ENCODE measurements at regions not wholly inside any gene's neighbourhood (a gene's known extent, or its start where the extent isn't known, plus 50 kb on each side); places are given as distances from the start of the nearest gene placed in this dataset.

- Histone ChIP-seq H4K8ac (ENCODE audit: extremely low read depth, insufficient read depth, low read length) (no peak overlapping the region), H3K23me2 (ENCODE audit: low read depth, low read length) (no peaks in the 10 kb centered on the region), H3K27me3 (replicated peaks in 1 of 4; ENCODE audit: control insufficient read depth in 3 of 4, extremely low read depth in 1 of 4, insufficient read depth in 3 of 4, low read length in 3 of 4) (peaks cover 2 to 4% (median 3%) of the 10 kb centered on the region in 4 experiments; a peak in 4 of 7 replicates), H3K4me3 (ENCODE audit: extremely low read depth in 1 of 4, insufficient read depth in 2 of 4, low read depth in 3 of 4, low read length in 4 of 4) (no peak overlapping the region), H2BK15ac (ENCODE audit: low read length) (no peak overlapping the region), H3K56ac (replicated peaks; ENCODE audit: insufficient read length, low read depth, low read length) (no peak overlapping the region), H3K27ac (ENCODE audit: low read depth, low read length) (no peak overlapping the region), H3K4me1 (replicated peaks in 1 of 4; ENCODE audit: control insufficient read depth in 3 of 4, insufficient read depth in 4 of 4, low read length in 3 of 4) (peaks cover 0 to 9% (median 1%) of the 10 kb centered on the region in 4 experiments; a peak in 3 of 7 replicates), H2AK5ac (ENCODE audit: low read depth, low read length) (no peak overlapping the region), H4K20me1 (replicated peaks in 1 of 2; ENCODE audit: control insufficient read depth in 1 of 2, insufficient read depth in 2 of 2, low read length in 2 of 2) (no peaks in the 10 kb centered on the region), H2BK120ac (replicated peaks; ENCODE audit: low read depth, low read length) (no peak overlapping the region), H3K36me3 (ENCODE audit: control insufficient read depth in 2 of 4, insufficient read depth in 4 of 4, low read length in 3 of 4) (no peaks in the 10 kb centered on the region), H4K91ac (replicated peaks; ENCODE audit: insufficient read length, low read length) (no peak overlapping the region), H2BK5ac (ENCODE audit: low read depth, low read length) (no peak overlapping the region), H3K79me1 (ENCODE audit: low read depth, low read length) (no peaks in the 10 kb centered on the region), H2BK20ac (ENCODE audit: low read length) (no peak overlapping the region), H3K23ac (ENCODE audit: insufficient read length) (no peak overlapping the region), H4K5ac (ENCODE audit: insufficient read length, low read depth, low read length) (no peak overlapping the region), H3K9ac (replicated peaks in 1 of 4; ENCODE audit: extremely low read depth in 1 of 4, low read depth in 3 of 4, low read length in 3 of 4) (no peak overlapping the region), H2BK12ac (ENCODE audit: low read depth, low read length) (no peak overlapping the region), H3K79me2 (ENCODE audit: control insufficient read depth in 1 of 2, insufficient read depth in 2 of 2, low read length in 2 of 2) (no peaks in the 10 kb centered on the region), H3K4ac (replicated peaks; ENCODE audit: insufficient read length, low read depth, low read length) (no peak overlapping the region), H3K4me2 (ENCODE audit: insufficient read depth in 1 of 2, low read depth in 2 of 2, low read length in 2 of 2) (no peak overlapping the region), H3K14ac (ENCODE audit: insufficient read length) (no peak overlapping the region), H3K9me3 (ENCODE audit: insufficient read depth in 2 of 2, low read depth in 1 of 2, low read length in 1 of 2) (no peaks in the 10 kb centered on the region), H3K18ac (ENCODE audit: extremely low read depth, low read length) (no peak overlapping the region), H2AFZ (ENCODE audit: low read length) (no peak overlapping the region)
- CTCF ChIA-PET (ENCODE audit: partially characterized antibody): interaction anchor here (0.6 to 1.2 kb wide), 2 partner anchors 112 to 1030 kb away, joined by 3 to 4 read pairs; no protein-coding TSS in a partner anchor
- WGBS, 2 experiments (ENCODE audit: extremely low coverage in 1 of 2, insufficient coverage in 1 of 2, insufficient read length in 1 of 2, insufficient replicate concordance in 2 of 2, low coverage in 1 of 2, low lambda C conversion rate in 2 of 2, missing lambda C conversion rate in 1 of 2): 58% methylated on average over 5 of the region's 5 CpGs; no CpG with 5 or more reads in 1 of the 2 experiments
- POLR2A ChIA-PET (ENCODE audit: partially characterized antibody): interaction anchor here (0.9 kb wide), 1 partner anchor 21 kb away, joined by 3 read pairs; no protein-coding TSS in a partner anchor
- no peak for TF ChIP-seq SUZ12 (IDR thresholded peaks at IDR 0.05; ENCODE audit: low read length)
- TF ChIP-seq MAFK (IDR thresholded peaks at IDR 0.05; ENCODE audit: low read depth, low read length): no peak
- TF ChIP-seq BRCA1 (IDR thresholded peaks at IDR 0.05; ENCODE audit: low read depth, low read length): no peak
- TF ChIP-seq POU5F1 (IDR thresholded peaks at IDR 0.05; ENCODE audit: low read depth, low read length): no peak
- TF ChIP-seq POLR2AphosphoS5 (IDR thresholded peaks at IDR 0.05; ENCODE audit: low read depth, low read length): no peak
- TF ChIP-seq RXRA (IDR thresholded peaks at IDR 0.05; ENCODE audit: insufficient read depth, low read depth, low read length): no peak
- TF ChIP-seq NANOG (IDR thresholded peaks at IDR 0.05; ENCODE audit: insufficient read depth, low read depth, low read length, poor library complexity, severe bottlenecking): no peak
- no peak for TF ChIP-seq ATF2 (IDR thresholded peaks at IDR 0.05; ENCODE audit: low read length)
- TF ChIP-seq JUN (IDR thresholded peaks at IDR 0.05; ENCODE audit: low read depth, low read length): no peak
- DNase-seq (ENCODE audit: low read depth in 1 of 2, low spot score in 2 of 2): no peak
- FAIRE-seq: no peak
Observed at GRCh38 chr7:136400877-136401276, 423.7 kb upstream of the MTPN start.
